WTC11 (cell line): ENCODE measurements at regions not wholly inside any gene's neighbourhood (a gene's known extent, or its start where the extent isn't known, plus 50 kb on each side); places are given as distances from the start of the nearest gene placed in this dataset.

ENCODE experiments used
- CREB1 ChIP-seq: sonication (generic); formaldehyde crosslinking; IDR thresholded peaks from 2 replicates; pipeline ENCODE4 v1.8.0; 2023; ENCODE audit warnings: mild to moderate bottlenecking, missing genetic modification reagents
- CTCF ChIP-seq: fragments of 200-600 bp; IDR thresholded peaks from 2 replicates; pipeline ENCODE4 v1.8.0; 2022; ENCODE audit warnings: antibody characterized with exemption
- E2F5 ChIP-seq: sonication (generic); formaldehyde crosslinking; IDR thresholded peaks from 2 replicates; pipeline ENCODE4 v1.8.1; 2022; ENCODE audit warnings: mild to moderate bottlenecking, moderate library complexity, missing genetic modification reagents
- FOXJ3 ChIP-seq: sonication (generic); formaldehyde crosslinking; IDR thresholded peaks from 2 replicates; pipeline ENCODE4 v1.9.0; 2021; ENCODE audit warnings: missing genetic modification reagents, mild to moderate bottlenecking, borderline replicate concordance

GRCh38 chr10:53748319-53748718, 975.7 kb upstream of the MBL2 start:
- TF ChIP-seq CTCF (no peak), FOXJ3 (CRISPR knock-in tag) (no peak), E2F5 (CRISPR knock-in tag) (no peak), CREB1 (no peak)
